DMS79 treated with DMSO at 0.1 percent for 48 hours (cell line): ENCODE measurements at regions not wholly inside any gene's neighbourhood (a gene's known extent, or its start where the extent isn't known, plus 50 kb on each side); places are given as distances from the start of the nearest gene placed in this dataset.

Source experiments
- DNase-seq: peaks from one replicate; lab custom pipeline; 2025; lab: John Stamatoyannopoulos, UW

- no peak for DNase-seq
Measured at GRCh38 chr4:124529131-124529530, 183.4 kb downstream of the ANKRD50 start.

DNA sequence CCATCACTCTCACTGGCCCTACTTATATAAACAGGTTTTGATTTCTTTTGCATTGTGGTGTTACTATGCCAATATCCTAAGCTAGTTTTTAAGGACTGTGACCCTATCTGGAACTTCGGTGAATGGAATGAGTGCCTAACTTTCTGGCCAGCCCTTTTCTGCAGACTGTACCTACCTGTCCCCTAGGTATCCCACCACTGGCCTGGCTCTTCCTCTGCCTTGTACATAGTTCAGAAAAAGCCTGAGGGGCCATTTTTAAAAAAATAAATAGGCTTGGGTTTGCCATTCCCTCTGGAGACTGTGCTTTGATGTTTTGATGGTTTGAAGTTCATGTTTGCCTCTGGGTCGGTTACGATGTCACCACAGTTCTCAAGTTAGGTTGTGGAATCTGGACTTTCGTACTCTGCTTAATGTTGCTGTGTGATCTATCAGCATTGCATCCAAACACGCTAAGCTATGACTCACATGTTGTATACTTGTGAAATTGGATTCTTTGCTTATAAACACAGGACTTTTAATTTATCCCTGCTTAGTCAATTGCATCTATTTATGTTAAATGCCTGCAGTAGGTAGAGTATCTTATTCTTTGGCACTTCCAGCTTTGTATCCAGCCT is 182.0 kb downstream of the ANKRD50 start:
- no peak for DNase-seq

DNA sequence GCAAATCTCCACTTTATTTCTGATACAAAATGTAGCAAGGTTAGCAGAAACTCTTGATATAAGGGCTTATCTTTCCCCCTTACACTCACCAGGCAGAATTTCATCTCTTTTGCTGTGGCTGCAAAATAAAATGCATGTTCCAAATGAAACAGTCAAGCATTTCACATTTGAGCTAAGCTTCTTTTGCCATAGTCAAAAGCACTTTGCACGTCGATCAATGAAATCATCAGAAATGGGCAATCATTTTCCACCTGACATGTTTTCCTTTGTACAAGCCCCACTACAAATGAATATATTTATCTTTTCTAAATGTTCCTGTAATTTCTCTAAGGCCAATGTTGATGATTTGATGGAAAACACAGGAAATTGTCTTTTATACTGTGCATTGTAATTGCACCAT is 178.4 kb downstream of the ANKRD50 start:
- DNase-seq: no peak

DNA sequence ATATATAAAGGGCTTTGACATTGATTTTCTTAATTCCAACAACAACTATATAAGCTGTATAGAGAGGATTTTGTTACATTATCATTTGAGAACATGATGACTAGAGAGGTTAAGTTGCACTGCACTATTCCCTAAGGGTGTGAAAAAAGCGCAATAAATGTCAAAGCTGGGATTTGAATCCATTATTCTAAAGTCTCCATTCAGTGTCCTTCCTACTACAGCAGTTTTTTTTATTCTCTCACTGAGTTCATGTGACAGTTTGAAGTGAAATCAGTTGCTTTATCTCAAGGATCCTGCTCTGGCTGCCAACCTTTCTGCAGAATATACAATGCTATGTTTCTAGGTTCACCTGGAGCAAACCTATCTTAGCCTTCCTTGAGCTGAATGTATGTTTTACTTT is 177.5 kb downstream of the ANKRD50 start:
- no peak for DNase-seq

DNA sequence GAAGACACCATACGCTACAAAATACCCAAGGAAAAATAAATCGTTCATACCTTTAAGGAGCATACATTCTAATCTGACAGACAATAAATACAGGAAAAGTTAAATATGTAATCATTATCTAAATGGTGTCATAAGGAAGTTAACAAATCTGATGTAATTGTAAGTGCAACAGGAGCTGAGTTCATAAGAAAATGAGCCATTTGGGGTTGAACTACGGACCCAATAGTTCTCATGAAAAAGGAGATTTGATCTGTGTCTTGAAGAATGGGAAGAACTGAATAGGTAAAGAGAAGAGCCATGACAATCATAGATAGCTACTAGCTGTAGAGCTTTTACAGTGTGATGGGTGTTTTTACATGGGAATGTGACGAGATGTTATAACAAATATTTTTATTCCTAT is 175.6 kb downstream of the ANKRD50 start:
- no peak for DNase-seq

GRCh38 chr4:124537971-124538370 is 174.6 kb downstream of the ANKRD50 start:
- DNase-seq: no peak

DNA sequence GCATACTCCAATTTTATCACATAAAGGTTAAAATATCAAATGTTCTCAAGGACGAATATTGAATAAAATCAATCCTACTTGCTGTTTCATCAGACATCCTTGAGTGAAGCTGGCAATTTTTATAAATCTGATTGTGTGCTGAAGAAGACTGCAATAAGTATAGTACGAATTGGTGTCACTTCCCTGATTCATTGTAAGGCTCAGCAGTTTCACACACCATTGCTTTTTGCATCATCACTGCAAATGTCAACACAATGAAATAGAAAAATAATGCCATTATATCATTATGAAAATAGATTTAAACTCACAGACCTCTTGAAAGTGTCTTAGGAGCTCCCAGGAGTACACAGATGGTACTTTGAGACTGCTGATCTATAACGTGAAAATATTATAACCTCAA is 172.5 kb downstream of the ANKRD50 start:
- DNase-seq: no peak

GRCh38 chr4:124541652-124542420 is 170.7 kb downstream of the ANKRD50 start:
- DNase-seq: no peak

DNA sequence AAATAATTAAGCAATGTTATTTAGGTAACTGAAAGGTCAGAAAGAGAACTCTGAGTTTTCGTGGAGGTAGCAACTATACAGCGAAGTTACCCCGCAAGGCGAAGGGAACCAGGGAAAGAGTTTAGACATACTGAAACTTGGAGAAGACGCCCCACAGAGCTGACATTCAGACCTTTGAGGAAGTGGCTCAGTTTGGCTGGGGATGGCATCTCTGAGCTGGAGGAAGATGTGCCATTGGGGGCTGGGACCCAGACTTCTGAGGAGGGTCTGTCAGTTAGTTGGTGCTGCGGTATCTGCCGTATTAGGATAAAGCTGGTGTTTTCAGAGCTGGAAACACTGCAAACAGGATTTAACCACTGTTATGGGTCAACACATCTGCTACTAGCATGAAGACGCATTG is 156.6 kb downstream of the ANKRD50 start:
- no peak for DNase-seq

DNA sequence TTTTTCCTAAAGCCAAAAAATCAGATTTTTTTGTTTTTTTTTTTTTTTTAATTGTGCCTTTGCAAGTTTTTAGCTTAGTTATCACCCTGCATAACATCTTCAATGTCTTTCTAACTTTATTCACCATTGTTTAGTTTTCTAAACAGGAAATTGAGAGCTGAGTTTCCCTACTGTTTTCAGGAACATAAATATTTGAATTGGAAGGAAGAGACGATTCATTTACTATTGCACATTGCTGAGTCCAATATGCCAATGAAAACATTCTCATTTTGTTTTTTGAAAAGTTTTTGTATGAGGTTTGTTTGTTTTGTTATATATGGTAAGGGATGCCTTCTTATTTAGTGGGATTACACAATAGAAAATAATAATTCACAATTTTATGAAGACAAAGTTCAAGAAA is 148.4 kb downstream of the ANKRD50 start:
- DNase-seq: no peak

GRCh38 chr4:124565371-124565770 is 147.2 kb downstream of the ANKRD50 start:
- DNase-seq: no peak

DNA sequence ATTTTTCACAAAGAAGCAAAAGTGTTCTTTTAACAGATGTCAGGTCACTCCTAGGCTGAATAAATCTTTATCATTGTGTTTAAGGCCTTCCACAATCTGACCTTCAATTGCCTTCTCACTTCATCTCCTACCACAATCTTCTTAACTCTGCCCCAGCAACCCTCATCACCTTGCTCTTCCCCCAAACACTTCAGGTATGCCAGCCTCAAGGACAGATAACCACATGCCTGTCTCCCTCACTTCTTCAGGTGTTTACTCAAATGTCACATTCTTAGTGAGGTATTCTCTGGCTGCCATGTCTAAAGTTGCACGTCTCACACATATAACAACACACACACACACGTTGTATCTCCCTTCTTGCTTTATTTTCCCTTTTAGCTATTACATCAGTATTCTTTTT is 146.5 kb downstream of the ANKRD50 start:
- no peak for DNase-seq

- DNase-seq: no peak
Measured at GRCh38 chr4:124573056-124573455, 139.5 kb downstream of the ANKRD50 start.

- no peak for DNase-seq
Measured at GRCh38 chr4:124579896-124580295, 132.6 kb downstream of the ANKRD50 start.

DNA sequence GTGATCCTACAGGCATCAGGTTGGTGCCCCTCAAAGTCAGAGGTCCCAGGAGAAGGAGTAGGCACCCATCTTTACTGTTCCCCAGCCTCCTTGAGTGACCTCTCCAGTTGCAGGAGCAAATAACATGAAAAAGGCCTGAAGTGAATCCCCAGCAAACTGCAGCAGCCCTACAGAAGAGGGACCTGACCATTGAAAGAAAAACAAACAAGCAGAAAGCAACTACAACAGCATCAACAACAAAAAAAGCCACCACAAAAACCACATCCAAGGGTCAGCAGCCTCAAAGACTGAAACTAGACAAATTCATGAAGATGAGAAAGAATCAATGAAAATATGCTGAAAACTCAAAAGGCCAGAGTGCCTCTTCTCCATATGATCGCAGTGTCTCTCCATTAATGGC is 128.7 kb downstream of the ANKRD50 start:
- DNase-seq: no peak

DNA sequence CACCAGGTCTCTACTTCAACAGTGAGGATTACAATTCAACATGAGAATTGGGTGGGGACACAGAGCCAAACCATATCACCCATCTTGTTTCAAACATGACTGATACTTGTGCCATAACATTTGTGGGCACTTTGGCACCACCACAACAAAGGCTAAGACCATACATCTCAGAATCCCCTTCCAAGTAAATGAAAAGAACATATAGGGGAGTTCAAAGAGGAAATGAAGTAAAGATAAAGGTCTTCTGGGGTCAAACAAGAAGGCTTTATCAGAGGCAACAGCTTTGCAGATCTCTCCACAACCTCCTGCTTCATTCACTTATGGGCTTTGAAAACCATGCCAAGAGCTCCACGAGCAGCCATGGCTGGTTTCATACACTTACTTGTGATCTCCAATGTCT is 122.7 kb downstream of the ANKRD50 start:
- DNase-seq: no peak

- DNase-seq: no peak
Measured at GRCh38 chr4:124590480-124590879, 122.1 kb downstream of the ANKRD50 start.

- DNase-seq: no peak
Measured at GRCh38 chr4:124591637-124592036, 120.9 kb downstream of the ANKRD50 start.

GRCh38 chr4:124593494-124593893 is 119.0 kb downstream of the ANKRD50 start:
- DNase-seq: no peak

DNA sequence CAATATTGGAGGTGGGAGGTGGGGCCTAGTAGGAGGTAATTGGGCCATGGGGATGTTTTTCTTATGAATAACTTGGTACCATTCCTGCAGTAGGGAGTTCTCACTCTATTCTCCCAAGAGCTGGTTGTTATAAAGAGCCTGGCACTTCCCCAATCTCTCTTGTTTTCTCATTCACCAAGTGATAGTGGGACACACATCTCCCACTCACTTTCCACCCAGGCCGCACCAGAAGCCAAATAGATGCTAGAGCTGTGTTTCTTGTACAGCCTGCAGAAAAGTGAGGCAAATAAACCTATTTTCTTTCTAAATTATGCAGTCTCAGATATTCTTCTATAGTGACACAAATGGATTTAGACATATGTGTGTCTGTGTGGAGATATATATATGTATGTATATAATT is 117.6 kb downstream of the ANKRD50 start:
- no peak for DNase-seq

DNA sequence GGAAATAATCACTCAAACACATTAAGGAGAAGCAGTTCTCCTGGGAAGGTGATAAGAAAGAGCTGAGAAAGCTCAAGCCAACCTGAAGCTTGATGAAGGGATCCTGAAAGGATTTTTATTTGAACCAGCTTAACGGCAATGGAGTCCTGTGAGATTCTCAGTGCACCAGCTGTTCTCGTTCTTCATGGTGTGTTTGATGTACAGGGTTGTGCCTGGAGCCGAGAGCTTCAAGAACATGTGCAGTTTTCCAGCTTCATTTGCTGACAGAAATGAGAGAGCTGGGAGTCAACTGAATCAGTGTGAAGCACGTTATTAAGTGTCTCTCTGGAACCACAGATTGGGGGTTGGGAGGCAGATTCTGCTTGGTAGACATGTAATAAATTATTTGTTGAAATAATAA is 115.7 kb downstream of the ANKRD50 start:
- no peak for DNase-seq

GRCh38 chr4:124610211-124610610 is 102.3 kb downstream of the ANKRD50 start:
- DNase-seq: no peak
